ENCODE measurements at regions not wholly inside any gene's neighbourhood (a gene's known extent, or its start where the extent isn't known, plus 50 kb on each side); places are given as distances from the start of the nearest gene placed in this dataset.

DNA sequence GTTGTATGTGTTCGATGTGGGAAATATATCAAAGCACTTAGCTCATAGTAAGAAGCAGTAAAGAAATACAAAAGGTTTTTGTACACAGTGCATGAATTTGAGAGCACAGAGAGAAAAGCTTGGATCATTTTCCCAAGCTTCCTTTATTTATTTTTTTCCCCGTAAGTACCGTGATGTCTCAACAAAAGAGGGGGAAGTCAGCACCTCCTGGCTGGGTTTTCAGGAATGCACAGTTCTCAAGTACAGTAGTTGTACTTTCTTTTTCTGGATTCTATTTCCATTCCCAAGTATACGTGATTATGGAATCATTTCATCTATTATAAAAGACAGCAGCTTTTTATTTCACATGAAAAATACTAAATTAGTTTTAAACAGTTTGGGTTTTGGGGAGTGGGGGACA lies 171.5 kb upstream of the EDNRA start:
- TF ChIP-seq, protein P1, sequence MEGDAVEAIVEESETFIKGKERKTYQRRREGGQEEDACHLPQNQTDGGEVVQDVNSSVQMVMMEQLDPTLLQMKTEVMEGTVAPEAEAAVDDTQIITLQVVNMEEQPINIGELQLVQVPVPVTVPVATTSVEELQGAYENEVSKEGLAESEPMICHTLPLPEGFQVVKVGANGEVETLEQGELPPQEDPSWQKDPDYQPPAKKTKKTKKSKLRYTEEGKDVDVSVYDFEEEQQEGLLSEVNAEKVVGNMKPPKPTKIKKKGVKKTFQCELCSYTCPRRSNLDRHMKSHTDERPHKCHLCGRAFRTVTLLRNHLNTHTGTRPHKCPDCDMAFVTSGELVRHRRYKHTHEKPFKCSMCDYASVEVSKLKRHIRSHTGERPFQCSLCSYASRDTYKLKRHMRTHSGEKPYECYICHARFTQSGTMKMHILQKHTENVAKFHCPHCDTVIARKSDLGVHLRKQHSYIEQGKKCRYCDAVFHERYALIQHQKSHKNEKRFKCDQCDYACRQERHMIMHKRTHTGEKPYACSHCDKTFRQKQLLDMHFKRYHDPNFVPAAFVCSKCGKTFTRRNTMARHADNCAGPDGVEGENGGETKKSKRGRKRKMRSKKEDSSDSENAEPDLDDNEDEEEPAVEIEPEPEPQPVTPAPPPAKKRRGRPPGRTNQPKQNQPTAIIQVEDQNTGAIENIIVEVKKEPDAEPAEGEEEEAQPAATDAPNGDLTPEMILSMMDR (optimal IDR thresholded peaks at IDR 0.05 in 1 of 3, IDR thresholded peaks at IDR 0.05 in 1 of 3, conservative IDR thresholded peaks at IDR 0.05 in 1 of 3; ENCODE audit: extremely low read depth in 1 of 3, insufficient read depth in 2 of 3, low read length in 3 of 3), result no peak
- no peak for TF ChIP-seq EZH2 (IDR thresholded peaks at IDR 0.05; ENCODE audit: low read length)
- FAIRE-seq, result no peak
- no peak overlapping the region for H3K4me2 ChIP-seq (ENCODE audit: control insufficient read depth, extremely low read depth, insufficient read depth, low read depth, low read length)

DNA sequence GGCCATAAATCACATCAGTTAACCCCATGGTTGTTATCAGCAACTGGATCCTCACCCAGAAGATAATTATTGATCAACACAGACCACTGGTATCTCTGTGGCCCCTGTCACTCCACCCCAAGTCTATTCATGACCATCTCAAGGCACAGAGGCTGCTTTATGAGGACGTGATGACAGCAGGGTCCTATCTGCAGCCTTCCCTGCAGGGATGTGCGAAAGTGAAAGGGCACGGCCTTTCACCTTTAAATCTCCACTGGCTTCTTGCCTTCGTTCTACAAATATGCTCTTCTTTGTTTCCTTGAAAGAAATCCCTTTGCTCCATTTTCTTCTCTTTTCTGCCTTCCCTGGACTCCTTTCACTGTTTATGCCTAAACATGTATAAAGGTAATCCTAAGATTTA lies 170.6 kb upstream of the EDNRA start:
- H3K4me3 ChIP-seq (ENCODE audit: control insufficient read depth in 2 of 3, extremely low read depth in 1 of 3, insufficient read depth in 2 of 3, low read depth in 1 of 3, low read length in 3 of 3), result no peak overlapping the region
- H3K27ac ChIP-seq (ENCODE audit: control insufficient read depth, insufficient read depth, low read length), result no peak overlapping the region
- TF ChIP-seq, protein P1 (optimal IDR thresholded peaks at IDR 0.05 in 1 of 3, IDR thresholded peaks at IDR 0.05 in 1 of 3, conservative IDR thresholded peaks at IDR 0.05 in 1 of 3; ENCODE audit: extremely low read depth in 1 of 3, insufficient read depth in 2 of 3, low read length in 3 of 3), result no peak
- TF ChIP-seq EZH2 (IDR thresholded peaks at IDR 0.05; ENCODE audit: low read length), result no peak
- no peaks in the 10 kb centered on the region for H3K4me1 ChIP-seq (ENCODE audit: control insufficient read depth, extremely low read depth, insufficient read depth, low read length)
- dilution Hi-C loops (cut with MboI; ENCODE audit: extremely low pct_ligation_motif_present, low sequenced_read_pairs), result no loop called here
- no peaks in the 10 kb centered on the region for H3K9me1 ChIP-seq (ENCODE audit: control insufficient read depth, extremely low read depth, insufficient read depth, low read length)
- FAIRE-seq (no peak), DNase-seq (ENCODE audit: low read depth, low spot score) (no peak)
- no peak overlapping the region for H3K9ac ChIP-seq (ENCODE audit: control insufficient read depth, extremely low read depth, insufficient read depth, low read length)
- H3K36me3 ChIP-seq (ENCODE audit: control insufficient read depth in 2 of 2, extremely low read depth in 1 of 2, insufficient read depth in 2 of 2, low read length in 2 of 2), result no peaks in the 10 kb centered on the region
- H2AFZ ChIP-seq (ENCODE audit: control insufficient read depth, low read length), result no peak overlapping the region
- no peaks in the 10 kb centered on the region for H3K27me3 ChIP-seq (ENCODE audit: control insufficient read depth, extremely low read depth, insufficient read depth, low read length)
- H3K9me3 ChIP-seq (ENCODE audit: control insufficient read depth, low read depth, low read length), result no peaks in the 10 kb centered on the region
- no peaks in the 10 kb centered on the region for H3K79me2 ChIP-seq (ENCODE audit: control insufficient read depth, insufficient read depth, low read length)
- H4K20me1 ChIP-seq (ENCODE audit: control insufficient read depth, extremely low read depth, insufficient read depth, low read length), result no peaks in the 10 kb centered on the region
- no peak overlapping the region for H3K4me2 ChIP-seq (ENCODE audit: control insufficient read depth, extremely low read depth, insufficient read depth, low read depth, low read length)

More for the DNA sequence above, 171.5 kb upstream of the EDNRA start:
- Histone ChIP-seq H3K27ac (ENCODE audit: control insufficient read depth, insufficient read depth, low read length) (no peak overlapping the region), H3K4me1 (ENCODE audit: control insufficient read depth, extremely low read depth, insufficient read depth, low read length) (no peaks in the 10 kb centered on the region), H3K9ac (ENCODE audit: control insufficient read depth, extremely low read depth, insufficient read depth, low read length) (no peak overlapping the region), H2AFZ (ENCODE audit: control insufficient read depth, low read length) (no peak overlapping the region), H4K20me1 (ENCODE audit: control insufficient read depth, extremely low read depth, insufficient read depth, low read length) (no peaks in the 10 kb centered on the region), H3K4me3 (ENCODE audit: control insufficient read depth in 2 of 3, extremely low read depth in 1 of 3, insufficient read depth in 2 of 3, low read depth in 1 of 3, low read length in 3 of 3) (no peak overlapping the region), H3K36me3 (ENCODE audit: control insufficient read depth in 2 of 2, extremely low read depth in 1 of 2, insufficient read depth in 2 of 2, low read length in 2 of 2) (no peaks in the 10 kb centered on the region), H3K27me3 (ENCODE audit: control insufficient read depth, extremely low read depth, insufficient read depth, low read length) (no peaks in the 10 kb centered on the region), H3K79me2 (ENCODE audit: control insufficient read depth, insufficient read depth, low read length) (no peaks in the 10 kb centered on the region), H3K9me1 (ENCODE audit: control insufficient read depth, extremely low read depth, insufficient read depth, low read length) (no peaks in the 10 kb centered on the region), H3K9me3 (ENCODE audit: control insufficient read depth, low read depth, low read length) (no peaks in the 10 kb centered on the region)
- dilution Hi-C loops (cut with MboI; ENCODE audit: extremely low pct_ligation_motif_present, low sequenced_read_pairs), result no loop called here
- DNase-seq (ENCODE audit: low read depth, low spot score), result no peak
